IMR-90 (cell line): ENCODE measurements at regions not wholly inside any gene's neighbourhood (a gene's known extent, or its start where the extent isn't known, plus 50 kb on each side); places are given as distances from the start of the nearest gene placed in this dataset.

Source experiments
- ATAC-seq: fragments of 200-7000 bp; cut with Tn5 transposase; 2 replicates; pipeline ENCODE4 v1.9.1; 2020; ENCODE audit warnings: low read depth, mild to moderate bottlenecking, moderate library complexity
- BruUV-seq: library from RNA; stranded (reverse); fragments of 400-500 nt; replicated peaks from 2 replicates; lab custom pipeline; 2021; lab: Mats Ljungman, UMichigan
- CTCF ChIA-PET: fragments of 300-600 bp; formaldehyde crosslinking; extraction: SDS; loops from one replicate; lab custom pipeline; 2021; ENCODE audit warnings: antibody characterized with exemption; lab: Yijun Ruan, JAX
- POLR2A ChIA-PET: fragments of 300-600 bp; sonication (Branson Sonifier 250); formaldehyde crosslinking; loops from one replicate; lab custom pipeline; 2022; ENCODE audit warnings: antibody characterized with exemption; ENCODE audit not compliant: unreplicated experiment; lab: Charles Lee
- DNase-seq: peaks from one replicate; pipeline ENCODE4 v3.0.0; 2013
- H2AFZ ChIP-seq: replicated peaks from 2 replicates; pipeline ENCODE3; 2013; ENCODE audit warnings: low read length, mild to moderate bottlenecking; ENCODE audit not compliant: poor library complexity
- H2AK5ac ChIP-seq: 2 replicates; pipeline ENCODE4 v1.6.1; 2013; ENCODE audit warnings: low read depth, low read length, inconsistent platforms
- H2AK9ac ChIP-seq: replicated peaks from 2 replicates; pipeline ENCODE3; 2013; ENCODE audit warnings: mild to moderate bottlenecking, low read depth, low read length, moderate library complexity; ENCODE audit not compliant: poor library complexity
- H2BK120ac ChIP-seq: 2 replicates; pipeline ENCODE4 v1.6.1; 2013; ENCODE audit warnings: low read depth, low read length, inconsistent platforms
- H2BK15ac ChIP-seq: 3 replicates; pipeline ENCODE4 v1.6.1; 2013; ENCODE audit warnings: low read depth, low read length, inconsistent platforms
- H2BK20ac ChIP-seq: 2 replicates; pipeline ENCODE4 v1.6.1; 2013; ENCODE audit warnings: low read depth, mild to moderate bottlenecking, inconsistent platforms, low read length, moderate library complexity
- H2BK5ac ChIP-seq: 2 replicates; pipeline ENCODE4 v1.6.1; 2013; ENCODE audit warnings: mild to moderate bottlenecking, low read depth, low read length, inconsistent platforms; ENCODE audit not compliant: poor library complexity, severe bottlenecking
- H3K14ac ChIP-seq: replicated peaks from 2 replicates; pipeline ENCODE4 v1.6.1; 2013; ENCODE audit warnings: low read depth, low read length, inconsistent platforms
- H3K18ac ChIP-seq: 2 replicates; pipeline ENCODE4 v1.6.1; 2013; ENCODE audit warnings: low read depth, low read length, control low read depth
- H3K23ac ChIP-seq: 2 replicates; pipeline ENCODE4 v1.6.1; 2013; ENCODE audit warnings: low read depth, low read length, inconsistent platforms
- H3K27ac ChIP-seq: 2 replicates; pipeline ENCODE4 v1.5.1; 2013; ENCODE audit warnings: mild to moderate bottlenecking, control low read depth, low read length; ENCODE audit not compliant: insufficient read depth
- H3K27me3 ChIP-seq: 2 replicates; pipeline ENCODE4 v1.6.1; 2013; ENCODE audit warnings: low read length; ENCODE audit not compliant: control insufficient read depth, insufficient read depth
- H3K36me3 ChIP-seq: 2 replicates; pipeline ENCODE4 v1.6.1; 2013; ENCODE audit warnings: low read length, mixed read lengths; ENCODE audit not compliant: control insufficient read depth, insufficient read depth
- H3K4ac ChIP-seq: 2 replicates; pipeline ENCODE4 v1.6.1; 2013; ENCODE audit warnings: low read depth, low read length, inconsistent platforms
- H3K4me1 ChIP-seq: 2 replicates; pipeline ENCODE4 v1.6.1; 2013; ENCODE audit warnings: low read length, mixed read lengths; ENCODE audit not compliant: control insufficient read depth, insufficient read depth
- H3K4me2 ChIP-seq: 2 replicates; pipeline ENCODE4 v1.6.1; 2013; ENCODE audit warnings: low read depth, mild to moderate bottlenecking, control low read depth, low read length, moderate library complexity
- H3K4me3 ChIP-seq: 2 replicates; pipeline ENCODE4 v1.5.1; 2013; ENCODE audit warnings: low read depth, mild to moderate bottlenecking, control low read depth, low read length, moderate library complexity; ENCODE audit not compliant: insufficient read depth
- H3K56ac ChIP-seq: 2 replicates; pipeline ENCODE4 v1.6.1; 2013; ENCODE audit warnings: low read length, inconsistent platforms; ENCODE audit not compliant: insufficient read depth; ENCODE audit errors: extremely low read depth
- H3K79me1 ChIP-seq, 2 experiments: 2 replicates each; pipeline ENCODE4 v1.6.1; 2013; ENCODE audit warnings: low read length in 2 of 2, inconsistent platforms in 1 of 2, low read depth in 1 of 2
- H3K9ac ChIP-seq: 2 replicates; pipeline ENCODE4 v1.6.1; 2013; ENCODE audit warnings: low read depth, low read length, control low read depth
- H3K9me1 ChIP-seq: 2 replicates; pipeline ENCODE4 v1.6.1; 2013; ENCODE audit warnings: low read length, inconsistent platforms; ENCODE audit not compliant: insufficient read depth
- H3K9me3 ChIP-seq: 2 replicates; pipeline ENCODE4 v1.6.1; 2013; ENCODE audit warnings: low read length; ENCODE audit not compliant: control insufficient read depth, insufficient read depth
- H4K20me1 ChIP-seq: 2 replicates; pipeline ENCODE4 v1.6.1; 2013; ENCODE audit warnings: low read length, inconsistent platforms; ENCODE audit not compliant: insufficient read depth
- H4K5ac ChIP-seq: 2 replicates; pipeline ENCODE4 v1.6.1; 2013; ENCODE audit warnings: mild to moderate bottlenecking, low read depth, low read length, control low read depth
- H4K8ac ChIP-seq, 2 experiments: 2 replicates each; pipeline ENCODE4 v1.6.1; 2013; ENCODE audit warnings: low read depth in 2 of 2, low read length in 2 of 2, control low read depth in 1 of 2, inconsistent platforms in 1 of 2
- H4K91ac ChIP-seq: 2 replicates; pipeline ENCODE4 v1.6.1; 2013; ENCODE audit warnings: low read depth, low read length, inconsistent platforms; ENCODE audit not compliant: insufficient read depth
- BHLHE40 ChIP-seq: fragments of 150-350 bp; IDR thresholded peaks from 2 replicates; pipeline ENCODE4 v1.6.1; 2016; ENCODE audit warnings: mild to moderate bottlenecking, low read depth, low read length
- CEBPB ChIP-seq: IDR thresholded peaks from 2 replicates; pipeline ENCODE4 v1.6.1; 2012; ENCODE audit warnings: low read depth, low read length, improper control_type of control experiment
- MAFK ChIP-seq: IDR thresholded peaks from 2 replicates; pipeline ENCODE4 v1.6.1; 2012; ENCODE audit warnings: low read depth, low read length, improper control_type of control experiment
- NFE2L2 ChIP-seq: fragments of 150-350 bp; IDR thresholded peaks from 2 replicates; pipeline ENCODE4 v1.6.1; 2016; ENCODE audit warnings: low read depth, mild to moderate bottlenecking, low read length
- POLR2A ChIP-seq: IDR thresholded peaks from 2 replicates; pipeline ENCODE4 v1.6.1; 2012; ENCODE audit warnings: mild to moderate bottlenecking, low read depth, low read length
- RAD21 ChIP-seq: IDR thresholded peaks from 2 replicates; pipeline ENCODE4 v1.6.1; 2012; ENCODE audit warnings: low read length, improper control_type of control experiment
- WGBS, 2 experiments: methylation state at CpG; one replicate each; pipeline versions ENCODE4 v1.1.5 to v1.1.7; 2013; ENCODE audit warnings: missing lambda C conversion rate in 2 of 2; ENCODE audit not compliant: insufficient read length in 1 of 2; ENCODE audit errors: extremely low coverage in 2 of 2; 5-methylcytosine and 5-hydroxymethylcytosine counted together
- dilution Hi-C: fragments of 300-500 bp; cut with HindIII; formaldehyde crosslinking; loops from one replicate; pipeline ENCODE4 v1.14.3; 2018; ENCODE audit warnings: low sequenced_read_pairs; ENCODE audit not compliant: unreplicated experiment
- in situ Hi-C: fragments of 300-500 bp; cut with MboI; formaldehyde crosslinking; loops from 3 replicates; pipeline ENCODE4 v1.14.3; 2019; ENCODE audit warnings: low sequenced_read_pairs, inconsistent platforms, mixed read lengths
- intact Hi-C: fragments of 100-400 bp; cut with micrococcal nuclease; formaldehyde crosslinking; loops from 2 replicates; pipeline ENCODE4 v1.10.0; 2022

- no peak overlapping the region for H2BK120ac ChIP-seq
- no peak overlapping the region for H3K14ac ChIP-seq
- H3K4me1 ChIP-seq, result no peaks in the 10 kb centered on the region
- H3K9me1 ChIP-seq, result no peaks in the 10 kb centered on the region
- no peaks in the 10 kb centered on the region for H3K79me1 ChIP-seq
- H3K23ac ChIP-seq, result no peak overlapping the region
- ATAC-seq (no peak), DNase-seq (no peak)
- BruUV-seq, result no TSS peak
- H3K9me3 ChIP-seq, result no peaks in the 10 kb centered on the region
- no peak overlapping the region for H4K91ac ChIP-seq
- WGBS, 2 experiments, result no CpG with 5 or more reads among the region's 6 CpGs
- ChIA-PET CTCF (no interaction called here), POLR2A (no interaction called here)
- H4K20me1 ChIP-seq, result no peaks in the 10 kb centered on the region
- H3K4ac ChIP-seq, result no peak overlapping the region
- no peak overlapping the region for H3K4me2 ChIP-seq
- H3K36me3 ChIP-seq, result no peaks in the 10 kb centered on the region
- intact Hi-C loops (no loop called here), dilution Hi-C loops (no loop called here), in situ Hi-C loops (no loop called here)
- H2BK15ac ChIP-seq, result no peak overlapping the region
- TF ChIP-seq RAD21 (no peak), BHLHE40 (no peak), CEBPB (no peak), POLR2A (no peak), NFE2L2 (no peak), MAFK (no peak)
- H3K4me3 ChIP-seq, result no peak overlapping the region
- no peak overlapping the region for H2AFZ ChIP-seq
- H3K9ac ChIP-seq, result no peak overlapping the region
- no peak overlapping the region for H3K18ac ChIP-seq
- H2AK5ac ChIP-seq, result no peak overlapping the region
- H3K27ac ChIP-seq, result no peak overlapping the region
- H2BK20ac ChIP-seq, result no peak overlapping the region
- no peak overlapping the region for H3K56ac ChIP-seq
- no peak overlapping the region for H2BK5ac ChIP-seq
- H3K27me3 ChIP-seq, result no peaks in the 10 kb centered on the region
- no peak overlapping the region for H4K8ac ChIP-seq
- no peak overlapping the region for H2AK9ac ChIP-seq
- no peak overlapping the region for H4K5ac ChIP-seq
These were observed 101.4 kb upstream of the CXCR4 start for GRCh38 chr2:136219341-136219740.
